ENCODE measurements at regions not wholly inside any gene's neighbourhood (a gene's known extent, or its start where the extent isn't known, plus 50 kb on each side); places are given as distances from the start of the nearest gene placed in this dataset.

DNA sequence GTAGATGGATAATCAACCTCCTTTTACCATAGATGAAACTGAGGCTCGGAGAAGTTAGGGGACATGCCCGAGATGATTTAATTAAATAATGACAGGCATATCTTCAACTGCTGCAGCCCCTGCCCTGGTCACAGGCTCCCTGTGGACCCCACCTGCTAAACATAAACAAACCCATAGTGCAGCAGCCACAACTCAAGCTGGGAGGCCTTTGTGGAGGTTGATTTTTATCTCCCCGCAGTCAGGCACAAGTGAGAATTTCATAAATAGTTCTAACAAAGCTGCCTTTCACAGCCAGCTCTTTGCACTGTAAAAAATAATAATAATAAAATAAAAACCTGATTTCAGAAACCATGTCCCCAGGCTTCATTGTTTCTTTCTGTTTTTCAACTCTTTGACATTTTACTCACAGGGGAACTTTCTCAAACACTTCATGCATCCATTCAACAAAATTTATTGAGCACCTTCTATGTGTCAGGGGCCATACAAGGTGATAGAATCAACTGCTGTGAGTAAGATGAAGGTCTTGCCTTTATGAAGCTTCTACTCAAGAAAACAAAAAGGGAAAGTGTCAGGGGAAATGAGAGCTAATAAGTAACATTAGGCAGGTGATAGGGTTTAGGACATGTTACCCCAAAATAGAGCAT is 393.6 kb upstream of the PROK2 start:
- TF ChIP-seq POLR2A (IDR thresholded peaks at IDR 0.05; ENCODE audit: control extremely low read depth in 1 of 2, low read depth in 2 of 2, low read length in 2 of 2) (no peak), RAD21 (IDR thresholded peaks at IDR 0.05 in 1 of 2, conservative IDR thresholded peaks at IDR 0.05 in 1 of 2; ENCODE audit: low read depth in 2 of 2, low read length in 2 of 2) (no peak), EZH2 (IDR thresholded peaks at IDR 0.05; ENCODE audit: low read depth, low read length, severe bottlenecking) (no peak), JUN (IDR thresholded peaks at IDR 0.05; ENCODE audit: low read depth, low read length) (no peak), SP2 (IDR thresholded peaks at IDR 0.05; ENCODE audit: low read length) (no peak), CBX5 (IDR thresholded peaks at IDR 0.05; ENCODE audit: low read depth, low read length) (no peak), YY1 (IDR thresholded peaks at IDR 0.05; ENCODE audit: low read depth, low read length) (no peak), JUND (IDR thresholded peaks at IDR 0.05; ENCODE audit: low read length) (no peak), HDAC2 (IDR thresholded peaks at IDR 0.05; ENCODE audit: borderline replicate concordance in 1 of 2, low read depth in 2 of 2, low read length in 2 of 2) (no peak), GABPA (IDR thresholded peaks at IDR 0.05; ENCODE audit: borderline replicate concordance, insufficient read depth, low read length) (no peak)
- TF ChIP-seq, protein P1, sequence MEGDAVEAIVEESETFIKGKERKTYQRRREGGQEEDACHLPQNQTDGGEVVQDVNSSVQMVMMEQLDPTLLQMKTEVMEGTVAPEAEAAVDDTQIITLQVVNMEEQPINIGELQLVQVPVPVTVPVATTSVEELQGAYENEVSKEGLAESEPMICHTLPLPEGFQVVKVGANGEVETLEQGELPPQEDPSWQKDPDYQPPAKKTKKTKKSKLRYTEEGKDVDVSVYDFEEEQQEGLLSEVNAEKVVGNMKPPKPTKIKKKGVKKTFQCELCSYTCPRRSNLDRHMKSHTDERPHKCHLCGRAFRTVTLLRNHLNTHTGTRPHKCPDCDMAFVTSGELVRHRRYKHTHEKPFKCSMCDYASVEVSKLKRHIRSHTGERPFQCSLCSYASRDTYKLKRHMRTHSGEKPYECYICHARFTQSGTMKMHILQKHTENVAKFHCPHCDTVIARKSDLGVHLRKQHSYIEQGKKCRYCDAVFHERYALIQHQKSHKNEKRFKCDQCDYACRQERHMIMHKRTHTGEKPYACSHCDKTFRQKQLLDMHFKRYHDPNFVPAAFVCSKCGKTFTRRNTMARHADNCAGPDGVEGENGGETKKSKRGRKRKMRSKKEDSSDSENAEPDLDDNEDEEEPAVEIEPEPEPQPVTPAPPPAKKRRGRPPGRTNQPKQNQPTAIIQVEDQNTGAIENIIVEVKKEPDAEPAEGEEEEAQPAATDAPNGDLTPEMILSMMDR (IDR thresholded peaks at IDR 0.05; ENCODE audit: control extremely low read depth in 1 of 3, insufficient read depth in 1 of 3, low read depth in 1 of 3, low read length in 3 of 3): no peak
- TF ChIP-seq, protein P2, sequence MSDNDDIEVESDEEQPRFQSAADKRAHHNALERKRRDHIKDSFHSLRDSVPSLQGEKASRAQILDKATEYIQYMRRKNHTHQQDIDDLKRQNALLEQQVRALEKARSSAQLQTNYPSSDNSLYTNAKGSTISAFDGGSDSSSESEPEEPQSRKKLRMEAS (IDR thresholded peaks at IDR 0.05): no peak
- TF ChIP-seq, protein P3, sequence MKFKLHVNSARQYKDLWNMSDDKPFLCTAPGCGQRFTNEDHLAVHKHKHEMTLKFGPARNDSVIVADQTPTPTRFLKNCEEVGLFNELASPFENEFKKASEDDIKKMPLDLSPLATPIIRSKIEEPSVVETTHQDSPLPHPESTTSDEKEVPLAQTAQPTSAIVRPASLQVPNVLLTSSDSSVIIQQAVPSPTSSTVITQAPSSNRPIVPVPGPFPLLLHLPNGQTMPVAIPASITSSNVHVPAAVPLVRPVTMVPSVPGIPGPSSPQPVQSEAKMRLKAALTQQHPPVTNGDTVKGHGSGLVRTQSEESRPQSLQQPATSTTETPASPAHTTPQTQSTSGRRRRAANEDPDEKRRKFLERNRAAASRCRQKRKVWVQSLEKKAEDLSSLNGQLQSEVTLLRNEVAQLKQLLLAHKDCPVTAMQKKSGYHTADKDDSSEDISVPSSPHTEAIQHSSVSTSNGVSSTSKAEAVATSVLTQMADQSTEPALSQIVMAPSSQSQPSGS (IDR thresholded peaks at IDR 0.05; ENCODE audit: low read length): no peak

Measured in H1 (cell line).